HepG2 (cell line): ENCODE measurements at regions not wholly inside any gene's neighbourhood (a gene's known extent, or its start where the extent isn't known, plus 50 kb on each side); places are given as distances from the start of the nearest gene placed in this dataset.

Source experiments
- ATAC-seq: fragments of 200-7000 bp; cut with Tn5 transposase; 3 replicates; pipeline ENCODE4 v1.9.1; 2020; ENCODE audit warnings: mild to moderate bottlenecking, moderate library complexity
- BruUV-seq: library from RNA; stranded (reverse); fragments of 400-500 nt; replicated peaks from 2 replicates; lab custom pipeline; 2021; lab: Mats Ljungman, UMichigan
- CTCF ChIA-PET: fragments of 300-600 bp; formaldehyde crosslinking; extraction: SDS; loops from one replicate; lab custom pipeline; 2021; ENCODE audit warnings: low total read pairs, inconsistent platforms, low intra/inter-chr PET ratio; lab: Yijun Ruan, JAX
- POLR2A ChIA-PET: fragments of 350-600 bp; sonication (Branson Sonifier 250); formaldehyde crosslinking; loops from one replicate; lab custom pipeline; 2020; ENCODE audit warnings: antibody characterized with exemption, inconsistent platforms; lab: Yijun Ruan, JAX
- DNase-seq: peaks from one replicate; pipeline ENCODE4 v3.0.0-alpha.2; 2015; ENCODE audit warnings: low spot score
- FAIRE-seq: peaks from 3 replicates; lab custom pipeline; 2011; peaks lifted over from hg19 to GRCh38; lab: Jason Lieb, UNC
- H2AFZ ChIP-seq: one replicate; pipeline ENCODE4 v1.6.1; 2011; ENCODE audit warnings: low read length, inconsistent platforms
- H3K27ac ChIP-seq: fragments of 300-600 bp; 3 replicates; pipeline ENCODE4 v1.8.0; 2011; ENCODE audit warnings: mixed run types, mild to moderate bottlenecking, mixed read lengths, low read length, inconsistent platforms; ENCODE audit not compliant: insufficient read depth; ENCODE audit errors: extremely low read length
- H3K27me3 ChIP-seq, 2 experiments: fragments of 200-600 bp in 1 of 2; 2 replicates in 1 of 2; 3 replicates in 1 of 2; pipeline versions ENCODE4 v1.6.0 to v1.8.0; 2011; ENCODE audit warnings: low read length in 2 of 2, mild to moderate bottlenecking in 2 of 2, moderate library complexity in 2 of 2, inconsistent platforms in 1 of 2; ENCODE audit not compliant: insufficient read depth in 2 of 2, control insufficient read depth in 1 of 2
- H3K36me3 ChIP-seq, 2 experiments: fragments of 200-600 bp in 1 of 2; replicated peaks in 1 of 2; 2 replicates in 1 of 2; 3 replicates in 1 of 2; pipeline versions ENCODE4 v1.5.1 to v1.8.0; 2011; ENCODE audit warnings: low read length in 2 of 2, inconsistent platforms in 1 of 2; ENCODE audit not compliant: insufficient read depth in 2 of 2, control insufficient read depth in 1 of 2
- H3K4me1 ChIP-seq: 2 replicates; pipeline ENCODE4 v1.5.1; 2012; ENCODE audit warnings: low read length, inconsistent platforms; ENCODE audit not compliant: insufficient read depth
- H3K4me2 ChIP-seq: 2 replicates; pipeline ENCODE4 v1.6.0; 2011; ENCODE audit warnings: low read depth, low read length, inconsistent platforms
- H3K4me3 ChIP-seq, 3 experiments: fragments of 200-600 bp in 1 of 3; sonication (generic), shearing (Covaris generic) in 1 of 3; replicated peaks in 1 of 3; 2 replicates each; pipeline ENCODE4 v1.5.1; 2011 to 2016; ENCODE audit warnings: low read length in 3 of 3, inconsistent platforms in 2 of 3, low read depth in 2 of 3, mild to moderate bottlenecking in 2 of 3, control low read depth in 1 of 3, mixed read lengths in 1 of 3; ENCODE audit not compliant: insufficient read depth in 1 of 3
- H3K79me2 ChIP-seq: one replicate; pipeline ENCODE4 v1.6.1; 2011; ENCODE audit warnings: low read length, inconsistent platforms; ENCODE audit not compliant: insufficient read depth
- H3K9ac ChIP-seq: 2 replicates; pipeline ENCODE4 v1.6.0; 2011; ENCODE audit warnings: mild to moderate bottlenecking, low read depth, low read length, inconsistent platforms; ENCODE audit not compliant: insufficient read depth
- H3K9me3 ChIP-seq: 2 replicates; pipeline ENCODE4 v1.5.1; 2012; ENCODE audit warnings: mild to moderate bottlenecking, low read length
- H4K20me1 ChIP-seq: 2 replicates; pipeline ENCODE4 v1.6.0; 2011; ENCODE audit warnings: inconsistent platforms, mild to moderate bottlenecking, low read length, moderate library complexity; ENCODE audit not compliant: insufficient read depth
- ETV6 ChIP-seq: sonication (generic); formaldehyde crosslinking; conservative IDR thresholded peaks from 2 replicates; pipeline ENCODE4 v1.4.0; 2020; ENCODE audit warnings: missing genetic modification reagents
- IKZF1 ChIP-seq: fragments of 450-650 bp; IDR thresholded peaks from 2 replicates; pipeline ENCODE4 v1.7.1; 2016
- ISX ChIP-seq: sonication (generic); formaldehyde crosslinking; conservative IDR thresholded peaks from 2 replicates; pipeline ENCODE4 v1.5.0; 2020; ENCODE audit warnings: missing genetic modification reagents
- PAXIP1 ChIP-seq: sonication (generic); formaldehyde crosslinking; conservative IDR thresholded peaks from 2 replicates; pipeline ENCODE4 v1.4.0; 2020; ENCODE audit warnings: mild to moderate bottlenecking, missing genetic modification reagents, moderate library complexity
- SNAPC2 ChIP-seq: sonication (generic); formaldehyde crosslinking; IDR thresholded peaks from 2 replicates; pipeline ENCODE4 v1.8.1; 2022; ENCODE audit warnings: mild to moderate bottlenecking, missing genetic modification reagents
- ZNF563 ChIP-seq: sonication (generic); formaldehyde crosslinking; IDR thresholded peaks from 2 replicates; pipeline ENCODE4 v1.8.0; 2022; ENCODE audit warnings: mild to moderate bottlenecking, moderate library complexity, missing genetic modification reagents
- ZNF598 ChIP-seq: sonication (generic); formaldehyde crosslinking; IDR thresholded peaks from 2 replicates; pipeline ENCODE4 v1.5.1; 2020; ENCODE audit warnings: mild to moderate bottlenecking, missing genetic modification reagents, borderline replicate concordance
- WGBS: methylation state at CpG from one replicate; pipeline ENCODE4 v1.1.6; 2017; ENCODE audit warnings: low lambda C conversion rate; 5-methylcytosine and 5-hydroxymethylcytosine counted together
- in situ Hi-C: cut with HindIII; loops from 2 replicates; pipeline ENCODE4 v1.10.0; 2017; ENCODE audit warnings: low pct_unique_long_range_greater_than_20kb; ENCODE audit not compliant: extremely low pct_ligation_motif_present
- intact Hi-C: fragments of 100-400 bp; cut with micrococcal nuclease; formaldehyde crosslinking; loops from one replicate; pipeline ENCODE4 v1.10.0; 2022; ENCODE audit not compliant: unreplicated experiment

- TF ChIP-seq PAXIP1 (CRISPR knock-in tag) (no peak), ZNF598 (CRISPR knock-in tag) (no peak), ISX (CRISPR knock-in tag) (no peak), ZNF563 (CRISPR knock-in tag) (no peak), SNAPC2 (no peak)
- TF ChIP-seq, all 625 proteins: peak for 0
Observed at GRCh38 chrX:149069899-149070298, 435.2 kb downstream of the IDS start (continued).

GRCh38 chrX:149060921-149061320, 444.2 kb downstream of the IDS start:
- WGBS = 0% methylated on average over 1 of the region's 2 CpGs
- no peak for ATAC-seq
- no TSS peak for BruUV-seq
- Histone ChIP-seq H3K9me3 (no peaks in the 10 kb centered on the region), H3K27ac (no peak overlapping the region), H3K9ac (no peak overlapping the region), H3K36me3 (no peaks in the 10 kb centered on the region), H3K27me3 (no peaks in the 10 kb centered on the region), H2AFZ (no peak overlapping the region), H3K4me2 (no peak overlapping the region), H3K4me3 (no peak overlapping the region), H3K79me2 (no peaks in the 10 kb centered on the region), H3K4me1 (no peaks in the 10 kb centered on the region), H4K20me1 (no peaks in the 10 kb centered on the region)
- ChIA-PET CTCF (no interaction called here), POLR2A (no interaction called here)
- TF ChIP-seq IKZF1 (no peak), ETV6 (no peak), ZNF563 (CRISPR knock-in tag) (no peak)
- DNase-seq = no peak
- FAIRE-seq = no peak
- intact Hi-C loops (no loop called here), in situ Hi-C loops (no loop called here)
